HCT116 (cell line): ENCODE measurements at regions not wholly inside any gene's neighbourhood (a gene's known extent, or its start where the extent isn't known, plus 50 kb on each side); places are given as distances from the start of the nearest gene placed in this dataset.

Source experiments
- ATAC-seq: fragments of 200-7000 bp; cut with Tn5 transposase; 2 replicates; pipeline ENCODE4 v1.9.1; 2020; ENCODE audit warnings: mild to moderate bottlenecking, moderate library complexity
- BruUV-seq: library from RNA; stranded (reverse); fragments of 400-500 nt; replicated peaks from 2 replicates; lab custom pipeline; 2021; lab: Mats Ljungman, UMichigan
- CTCF ChIA-PET: fragments of 300-600 bp; sonication (Branson Sonifier 250); formaldehyde crosslinking; loops from one replicate; lab custom pipeline; 2021; ENCODE audit warnings: antibody characterized with exemption; lab: Charles Lee
- POLR2A ChIA-PET: fragments of 300-600, 350-600 bp; sonication (Branson Sonifier 250); formaldehyde crosslinking; loops from one replicate; lab custom pipeline; 2021; ENCODE audit warnings: antibody characterized with exemption; lab: Charles Lee
- RAD21 ChIA-PET, 2 experiments: fragments of 300-600 bp; sonication (Branson Sonifier 250); formaldehyde crosslinking; loops; one replicate each; lab custom pipeline; 2023; ENCODE audit warnings: low total read pairs in 2 of 2; ENCODE audit not compliant: uncharacterized antibody in 2 of 2, unreplicated experiment in 2 of 2, low non-redundant PET in 1 of 2; lab: Charles Lee
- DNase-seq: peaks from one replicate; pipeline ENCODE4 v3.0.0-alpha.2; 2010; ENCODE audit warnings: low read depth, low spot score
- H2AFZ ChIP-seq: fragments of 200-600 bp; shearing (Covaris generic), sonication (generic); 2 replicates; pipeline ENCODE4 v1.6.1; 2017; ENCODE audit warnings: low read depth, mixed run types, mixed read lengths, antibody characterized with exemption, low read length; ENCODE audit not compliant: poor library complexity, severe bottlenecking
- H3K27ac ChIP-seq: 2 replicates; pipeline ENCODE4 v1.5.1; 2012; ENCODE audit warnings: low read depth, low read length
- H3K27me3 ChIP-seq: fragments of 200-600 bp; sonication (generic); 2 replicates; pipeline ENCODE4 v1.6.1; 2016; ENCODE audit warnings: mixed run types, low read length, mixed read lengths; ENCODE audit not compliant: insufficient read depth
- H3K36me3 ChIP-seq, 2 experiments: fragments of 200-500 bp in 1 of 2; fragments of 200-600 bp in 1 of 2; sonication (Bioruptor generic) in 1 of 2; sonication (generic) in 1 of 2; 2 replicates each; pipeline versions ENCODE4 v1.5.1 to v1.6.1; 2014 to 2016; ENCODE audit warnings: low read length in 2 of 2, inconsistent platforms in 1 of 2, mixed read lengths in 1 of 2, mixed run types in 1 of 2; ENCODE audit not compliant: insufficient read depth in 2 of 2, control insufficient read depth in 1 of 2
- H3K4me1 ChIP-seq, 2 experiments: fragments of 200-600 bp in 1 of 2; sonication (generic) in 1 of 2; 2 replicates each; pipeline versions ENCODE4 v1.5.1 to v1.6.1; 2012 to 2017; ENCODE audit warnings: low read length in 2 of 2, inconsistent platforms in 1 of 2, mild to moderate bottlenecking in 1 of 2, mixed read lengths in 1 of 2, mixed run types in 1 of 2, moderate library complexity in 1 of 2; ENCODE audit not compliant: insufficient read depth in 2 of 2, control insufficient read depth in 1 of 2
- H3K4me2 ChIP-seq: fragments of 200-600 bp; sonication (generic); 2 replicates; pipeline ENCODE4 v1.6.1; 2017; ENCODE audit warnings: mixed run types, low read length, mixed read lengths
- H3K4me3 ChIP-seq, 2 experiments: fragments of 200-600 bp in 1 of 2; sonication (generic) in 1 of 2; replicated peaks in 1 of 2; 2 replicates each; pipeline ENCODE4 v1.5.1; 2011 to 2016; ENCODE audit warnings: low read length in 2 of 2, control low read depth in 1 of 2, low read depth in 1 of 2, mild to moderate bottlenecking in 1 of 2, mixed read lengths in 1 of 2, mixed run types in 1 of 2
- H3K79me2 ChIP-seq: fragments of 200-600 bp; sonication (generic); 2 replicates; pipeline ENCODE4 v1.6.1; 2017; ENCODE audit warnings: mild to moderate bottlenecking, mixed run types, low read length, moderate library complexity, mixed read lengths; ENCODE audit not compliant: insufficient read depth
- H3K9ac ChIP-seq: fragments of 200-600 bp; sonication (generic); 2 replicates; pipeline ENCODE4 v1.6.1; 2016; ENCODE audit warnings: low read length, mixed read lengths
- H3K9me2 ChIP-seq: fragments of 200-600 bp; sonication (generic), shearing (Covaris generic); 2 replicates; pipeline ENCODE4 v1.6.1; 2017; ENCODE audit warnings: mixed run types, mild to moderate bottlenecking, moderate library complexity; ENCODE audit not compliant: insufficient read depth
- H3K9me3 ChIP-seq, 2 experiments: fragments of 200-500 bp in 1 of 2; fragments of 200-600 bp in 1 of 2; sonication (Bioruptor generic) in 1 of 2; sonication (generic) in 1 of 2; 2 replicates each; pipeline ENCODE4 v1.6.1; 2014 to 2017; ENCODE audit warnings: low read length in 2 of 2, mixed read lengths in 2 of 2, inconsistent platforms in 1 of 2, low read depth in 1 of 2, mild to moderate bottlenecking in 1 of 2, mixed run types in 1 of 2, moderate library complexity in 1 of 2; ENCODE audit not compliant: control insufficient read depth in 1 of 2, insufficient read depth in 1 of 2
- H4K20me1 ChIP-seq: fragments of 200-600 bp; sonication (generic), shearing (Covaris generic); 2 replicates; pipeline ENCODE4 v1.6.1; 2017; ENCODE audit warnings: mixed run types, mild to moderate bottlenecking, moderate library complexity; ENCODE audit not compliant: insufficient read depth
- ATF3 ChIP-seq: IDR thresholded peaks from 2 replicates; pipeline ENCODE4 v1.6.1; 2012
- CBX3 ChIP-seq: IDR thresholded peaks from 2 replicates; pipeline ENCODE4 v1.6.1; 2012; ENCODE audit warnings: low read depth
- CEBPB ChIP-seq: IDR thresholded peaks from 2 replicates; pipeline ENCODE4 v1.6.1; 2012; ENCODE audit warnings: low read depth
- EGR1 ChIP-seq: IDR thresholded peaks from 2 replicates; pipeline ENCODE4 v1.6.1; 2012; ENCODE audit warnings: low read depth
- ELF1 ChIP-seq: IDR thresholded peaks from 2 replicates; pipeline ENCODE4 v1.6.1; 2012; ENCODE audit warnings: low read depth, borderline replicate concordance
- EZH2 ChIP-seq: fragments of 200-600 bp; sonication (generic); IDR thresholded peaks from 2 replicates; pipeline ENCODE4 v1.6.1; 2017; ENCODE audit warnings: antibody characterized with exemption, mixed run types
- EZH2phosphoT487 ChIP-seq: fragments of 200-600 bp; IDR thresholded peaks from 2 replicates; pipeline ENCODE4 v1.6.1; 2018; ENCODE audit warnings: antibody characterized with exemption, borderline replicate concordance
- MAX ChIP-seq: IDR thresholded peaks from 2 replicates; pipeline ENCODE4 v1.6.1; 2012
- POLR2A ChIP-seq: IDR thresholded peaks from 2 replicates; pipeline ENCODE4 v1.7.0; 2011; ENCODE audit warnings: borderline replicate concordance; ENCODE audit not compliant: insufficient read depth, insufficient read length; ENCODE audit errors: extremely low read depth
- POLR2AphosphoS5 ChIP-seq: IDR thresholded peaks from 2 replicates; pipeline ENCODE4 v1.6.1; 2011; ENCODE audit warnings: mild to moderate bottlenecking, low read depth, low read length, moderate library complexity
- RAD21 ChIP-seq: IDR thresholded peaks from 2 replicates; pipeline ENCODE4 v1.6.1; 2012; ENCODE audit warnings: low read depth, mild to moderate bottlenecking
- REST ChIP-seq: IDR thresholded peaks from 2 replicates; pipeline ENCODE4 v1.6.1; 2012; ENCODE audit warnings: low read depth
- SP1 ChIP-seq: IDR thresholded peaks from 2 replicates; pipeline ENCODE4 v1.6.1; 2012; ENCODE audit warnings: low read depth
- TCF7L2 ChIP-seq: IDR thresholded peaks from 2 replicates; pipeline ENCODE4 v1.7.0; 2011; ENCODE audit warnings: borderline replicate concordance, inconsistent platforms; ENCODE audit not compliant: insufficient read depth, insufficient read length; ENCODE audit errors: extremely low read depth
- ZBTB33 ChIP-seq: IDR thresholded peaks from 2 replicates; pipeline ENCODE4 v1.6.1; 2011; ENCODE audit warnings: mild to moderate bottlenecking, low read length, moderate library complexity; ENCODE audit not compliant: insufficient replicate concordance; ENCODE audit errors: extremely low read depth
- ZFX ChIP-seq: fragments of 450-650 bp; IDR thresholded peaks from 2 replicates; pipeline ENCODE4 v1.6.1; 2017
- ZNF274 ChIP-seq: fragments of 200-500 bp; sonication (Bioruptor generic); IDR thresholded peaks from 2 replicates; pipeline ENCODE4 v1.6.1; 2014; ENCODE audit warnings: mild to moderate bottlenecking, low read depth, low read length, inconsistent platforms
- intact Hi-C: fragments of 100-400 bp; cut with micrococcal nuclease; formaldehyde crosslinking; loops from 2 replicates; pipeline ENCODE4 v1.10.0; 2022

GRCh38 chr3:137866001-137866400 is 101.9 kb downstream of the SOX14 start:
- BruUV-seq, result no TSS peak
- ChIA-PET POLR2A (no interaction called here), CTCF (no interaction called here)

GRCh38 chr3:137866933-137867332 is 102.8 kb downstream of the SOX14 start:
- no peak overlapping the region for H3K4me3 ChIP-seq
- TF ChIP-seq CBX3 (no peak), REST (no peak), EZH2phosphoT487 (no peak), POLR2A (no peak), ZNF274 (no peak), SP1 (no peak), ATF3 (no peak), POLR2AphosphoS5 (no peak), MAX (no peak), EZH2 (no peak), ELF1 (no peak), ZFX (no peak), EGR1 (no peak), CEBPB (no peak), ZBTB33 (no peak), TCF7L2 (no peak), RAD21 (no peak)
- no peaks in the 10 kb centered on the region for H3K36me3 ChIP-seq
- ATAC-seq, result no peak
- H2AFZ ChIP-seq, result no peak overlapping the region
- H3K27ac ChIP-seq, result no peak overlapping the region
- no TSS peak for BruUV-seq
- no peaks in the 10 kb centered on the region for H4K20me1 ChIP-seq
- ChIA-PET CTCF (no interaction called here), RAD21 (no interaction called here), POLR2A (no interaction called here)
- intact Hi-C loops, result no loop called here
- H3K4me2 ChIP-seq, result no peak overlapping the region
- no peaks in the 10 kb centered on the region for H3K4me1 ChIP-seq
- H3K9me2 ChIP-seq, result no peaks in the 10 kb centered on the region
- no peaks in the 10 kb centered on the region for H3K9me3 ChIP-seq
- H3K79me2 ChIP-seq, result no peaks in the 10 kb centered on the region
- no peak for DNase-seq
- H3K9ac ChIP-seq, result no peak overlapping the region
- H3K27me3 ChIP-seq, result peaks cover 28% of the 10 kb centered on the region

More at GRCh38 chr3:137866001-137866400, 101.9 kb downstream of the SOX14 start:
- H3K4me2 ChIP-seq, result no peak overlapping the region
- no peaks in the 10 kb centered on the region for H3K79me2 ChIP-seq
- TF ChIP-seq POLR2AphosphoS5, result no peak
- H3K27me3 ChIP-seq, result peaks cover 29% of the 10 kb centered on the region
- RAD21 ChIA-PET, result no interaction called here
- intact Hi-C loops, result no loop called here
- H3K4me3 ChIP-seq, result no peak overlapping the region
- no peaks in the 10 kb centered on the region for H3K4me1 ChIP-seq
- no peak overlapping the region for H3K9ac ChIP-seq
- H2AFZ ChIP-seq, result no peak overlapping the region
- no peak for DNase-seq
- no peak overlapping the region for H3K27ac ChIP-seq
- no peaks in the 10 kb centered on the region for H4K20me1 ChIP-seq
- no peaks in the 10 kb centered on the region for H3K36me3 ChIP-seq
- ATAC-seq, result no peak
- no peaks in the 10 kb centered on the region for H3K9me3 ChIP-seq
- H3K9me2 ChIP-seq, result no peaks in the 10 kb centered on the region
